GM12874 (cell line): ENCODE measurements at regions not wholly inside any gene's neighbourhood (a gene's known extent, or its start where the extent isn't known, plus 50 kb on each side); places are given as distances from the start of the nearest gene placed in this dataset.

Experiments used
- CTCF ChIP-seq: IDR thresholded peaks from 2 replicates; pipeline ENCODE4 v1.5.1; 2011; ENCODE audit warnings: low read depth, mild to moderate bottlenecking, control low read depth, low read length, moderate library complexity; ENCODE audit not compliant: insufficient read depth

- TF ChIP-seq CTCF: no peak
Observed at GRCh38 chr2:6219906-6220305, 527.7 kb downstream of the SOX11 start.

- TF ChIP-seq CTCF: no peak
Observed at GRCh38 chr2:6222296-6222695, 530.1 kb downstream of the SOX11 start.

GRCh38 chr2:6224267-6224666, 532.1 kb downstream of the SOX11 start:
- TF ChIP-seq CTCF: no peak

GRCh38 chr2:6228251-6228650, 536.1 kb downstream of the SOX11 start:
- TF ChIP-seq CTCF: no peak

- TF ChIP-seq CTCF: no peak
Observed at GRCh38 chr2:6231166-6231565, 539.0 kb downstream of the SOX11 start.

GRCh38 chr2:6233993-6234392, 541.8 kb downstream of the SOX11 start:
- no peak for TF ChIP-seq CTCF

GRCh38 chr2:6234702-6235101, 542.5 kb downstream of the SOX11 start:
- TF ChIP-seq CTCF: no peak

GRCh38 chr2:6236317-6236716, 544.1 kb downstream of the SOX11 start:
- no peak for TF ChIP-seq CTCF
